ENCODE measurements at regions not wholly inside any gene's neighbourhood (a gene's known extent, or its start where the extent isn't known, plus 50 kb on each side); places are given as distances from the start of the nearest gene placed in this dataset.

- no peak for TF ChIP-seq EZH2phosphoT487 (IDR thresholded peaks at IDR 0.05)
- no peak for TF ChIP-seq EZH2 (IDR thresholded peaks at IDR 0.05)
- TF ChIP-seq, protein P1, sequence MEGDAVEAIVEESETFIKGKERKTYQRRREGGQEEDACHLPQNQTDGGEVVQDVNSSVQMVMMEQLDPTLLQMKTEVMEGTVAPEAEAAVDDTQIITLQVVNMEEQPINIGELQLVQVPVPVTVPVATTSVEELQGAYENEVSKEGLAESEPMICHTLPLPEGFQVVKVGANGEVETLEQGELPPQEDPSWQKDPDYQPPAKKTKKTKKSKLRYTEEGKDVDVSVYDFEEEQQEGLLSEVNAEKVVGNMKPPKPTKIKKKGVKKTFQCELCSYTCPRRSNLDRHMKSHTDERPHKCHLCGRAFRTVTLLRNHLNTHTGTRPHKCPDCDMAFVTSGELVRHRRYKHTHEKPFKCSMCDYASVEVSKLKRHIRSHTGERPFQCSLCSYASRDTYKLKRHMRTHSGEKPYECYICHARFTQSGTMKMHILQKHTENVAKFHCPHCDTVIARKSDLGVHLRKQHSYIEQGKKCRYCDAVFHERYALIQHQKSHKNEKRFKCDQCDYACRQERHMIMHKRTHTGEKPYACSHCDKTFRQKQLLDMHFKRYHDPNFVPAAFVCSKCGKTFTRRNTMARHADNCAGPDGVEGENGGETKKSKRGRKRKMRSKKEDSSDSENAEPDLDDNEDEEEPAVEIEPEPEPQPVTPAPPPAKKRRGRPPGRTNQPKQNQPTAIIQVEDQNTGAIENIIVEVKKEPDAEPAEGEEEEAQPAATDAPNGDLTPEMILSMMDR (IDR thresholded peaks at IDR 0.05), result no peak
Measured at GRCh38 chr2:8494151-8494550, 187.7 kb upstream of the ID2 start.
